HEK293T (cell line): ENCODE measurements at regions not wholly inside any gene's neighbourhood (a gene's known extent, or its start where the extent isn't known, plus 50 kb on each side); places are given as distances from the start of the nearest gene placed in this dataset.

Experiments
- ARNT ChIP-seq: fragments of 450-650 bp; IDR thresholded peaks from 2 replicates; pipeline ENCODE4 v1.6.1; 2017; ENCODE audit warnings: mild to moderate bottlenecking
- BHLHE40 ChIP-seq: fragments of 450-650 bp; IDR thresholded peaks from 2 replicates; pipeline ENCODE4 v1.6.1; 2016; ENCODE audit warnings: mild to moderate bottlenecking, moderate library complexity, borderline replicate concordance
- CTBP1 ChIP-seq: fragments of 450-650 bp; IDR thresholded peaks from 2 replicates; pipeline ENCODE4 v1.6.1; 2016; ENCODE audit warnings: borderline replicate concordance
- ELF4 ChIP-seq: fragments of 450-650 bp; IDR thresholded peaks from 2 replicates; pipeline ENCODE4 v1.6.1; 2017; ENCODE audit warnings: antibody characterized with exemption
- FOXA1 ChIP-seq: fragments of 450-650 bp; IDR thresholded peaks from 2 replicates; pipeline ENCODE4 v1.6.1; 2016; ENCODE audit warnings: mild to moderate bottlenecking
- FOXK2 ChIP-seq: fragments of 450-650 bp; IDR thresholded peaks from 2 replicates; pipeline ENCODE4 v1.6.1; 2016; ENCODE audit warnings: mild to moderate bottlenecking
- FOXM1 ChIP-seq: fragments of 450-650 bp; IDR thresholded peaks from 2 replicates; pipeline ENCODE4 v1.6.1; 2017; ENCODE audit warnings: mild to moderate bottlenecking, borderline replicate concordance
- HDGF ChIP-seq: fragments of 450-650 bp; IDR thresholded peaks from 2 replicates; pipeline ENCODE4 v1.6.1; 2017; ENCODE audit warnings: antibody characterized with exemption, borderline replicate concordance
- L3MBTL2 ChIP-seq: fragments of 450-650 bp; conservative IDR thresholded peaks from 2 replicates; pipeline ENCODE4 v1.6.1; 2016; ENCODE audit warnings: mild to moderate bottlenecking
- PKNOX1 ChIP-seq: fragments of 450-650 bp; IDR thresholded peaks from 2 replicates; pipeline ENCODE4 v1.6.1; 2016
- SP1 ChIP-seq: fragments of 450-650 bp; IDR thresholded peaks from 2 replicates; pipeline ENCODE4 v1.6.1; 2017
- SUZ12 ChIP-seq: fragments of 450-650 bp; IDR thresholded peaks from 2 replicates; pipeline ENCODE4 v1.6.1; 2016; ENCODE audit warnings: mild to moderate bottlenecking
- TARDBP ChIP-seq: fragments of 450-650 bp; IDR thresholded peaks from 2 replicates; pipeline ENCODE4 v1.6.1; 2016

- TF ChIP-seq TARDBP (no peak), ARNT (no peak), CTBP1 (no peak), BHLHE40 (no peak), FOXA1 (no peak), FOXK2 (no peak), SP1 (no peak), SUZ12 (no peak), ELF4 (no peak), PKNOX1 (no peak), L3MBTL2 (no peak), HDGF (no peak), FOXM1 (no peak)
Measured at GRCh38 chr5:179417016-179417415, 71.8 kb upstream of the ADAMTS2 start.
